SU-DHL-6 (cell line): ENCODE measurements at regions not wholly inside any gene's neighbourhood (a gene's known extent, or its start where the extent isn't known, plus 50 kb on each side); places are given as distances from the start of the nearest gene placed in this dataset.

ENCODE experiments used
- H2AFZ ChIP-seq: fragments of 200-600 bp; sonication (generic); 2 replicates; pipeline ENCODE4 v1.6.1; 2014; ENCODE audit warnings: low read depth, mild to moderate bottlenecking, moderate library complexity, mixed read lengths, antibody characterized with exemption, low read length; ENCODE audit not compliant: severe bottlenecking
- H3F3A ChIP-seq: fragments of 200-600 bp; shearing (Covaris generic); 2 replicates; pipeline ENCODE4 v1.6.0; 2016; ENCODE audit warnings: antibody characterized with exemption, mild to moderate bottlenecking; ENCODE audit not compliant: insufficient read depth
- H3K27ac ChIP-seq: fragments of 200-600 bp; sonication (generic); 2 replicates; pipeline ENCODE4 v1.5.1; 2016; ENCODE audit warnings: low read depth, mild to moderate bottlenecking, low read length, moderate library complexity, mixed read lengths
- H3K27me3 ChIP-seq: fragments of 200-600 bp; sonication (generic), shearing (Covaris generic); 2 replicates; pipeline ENCODE4 v1.6.0; 2014; ENCODE audit warnings: mild to moderate bottlenecking, low read length
- H3K36me3 ChIP-seq: fragments of 200-600 bp; sonication (generic); 2 replicates; pipeline ENCODE4 v1.6.1; 2014; ENCODE audit warnings: mild to moderate bottlenecking, low read length, mixed read lengths
- H3K4me2 ChIP-seq: fragments of 300-600, 200-600 bp; shearing (Covaris generic), sonication (generic); 2 replicates; pipeline ENCODE4 v1.6.0; 2014; ENCODE audit warnings: low read length, low read depth, mild to moderate bottlenecking; ENCODE audit not compliant: poor library complexity, severe bottlenecking
- H3K4me3 ChIP-seq: fragments of 200-600 bp; sonication (generic); 2 replicates; pipeline ENCODE4 v1.5.1; 2014; ENCODE audit warnings: antibody characterized with exemption, low read length, mild to moderate bottlenecking, mixed read lengths; ENCODE audit not compliant: insufficient read depth, poor library complexity, severe bottlenecking
- H3K79me2 ChIP-seq: fragments of 200-600 bp; sonication (generic); 2 replicates; pipeline ENCODE4 v1.6.1; 2014; ENCODE audit warnings: mild to moderate bottlenecking, low read length, moderate library complexity; ENCODE audit not compliant: insufficient read depth
- H3K9ac ChIP-seq: fragments of 200-600 bp; sonication (generic); 2 replicates; pipeline ENCODE4 v1.7.0; 2014; ENCODE audit warnings: mild to moderate bottlenecking, low read length
- H3K9me2 ChIP-seq: fragments of 200-600 bp; sonication (generic); replicated peaks from 2 replicates; pipeline ENCODE4 v1.6.1; 2014; ENCODE audit warnings: low read length; ENCODE audit not compliant: insufficient read depth
- H3K9me3 ChIP-seq: fragments of 200-600 bp; sonication (generic); 2 replicates; pipeline ENCODE4 v1.6.1; 2014; ENCODE audit warnings: low read length, mixed read lengths; ENCODE audit not compliant: insufficient read depth
- H4K20me1 ChIP-seq: fragments of 200-600 bp; sonication (generic); 2 replicates; pipeline ENCODE4 v1.6.1; 2014; ENCODE audit warnings: low read depth, mild to moderate bottlenecking, antibody characterized with exemption, low read length, moderate library complexity, mixed read lengths
- EZH2phosphoT487 ChIP-seq: fragments of 200-600 bp; sonication (generic), shearing (Covaris generic); conservative IDR thresholded peaks from 2 replicates; pipeline ENCODE4 v1.6.1; 2018; ENCODE audit warnings: mild to moderate bottlenecking, antibody characterized with exemption, low read length, moderate library complexity, mixed read lengths
- TF ChIP-seq, protein P1 (sequence below): fragments of 200-600 bp; sonication (generic); IDR thresholded peaks from one replicate; pipeline ENCODE4 v1.5.1; 2017; ENCODE audit warnings: antibody characterized with exemption, mild to moderate bottlenecking, low read length, moderate library complexity; ENCODE audit not compliant: insufficient read depth, poor library complexity, severe bottlenecking

DNA sequence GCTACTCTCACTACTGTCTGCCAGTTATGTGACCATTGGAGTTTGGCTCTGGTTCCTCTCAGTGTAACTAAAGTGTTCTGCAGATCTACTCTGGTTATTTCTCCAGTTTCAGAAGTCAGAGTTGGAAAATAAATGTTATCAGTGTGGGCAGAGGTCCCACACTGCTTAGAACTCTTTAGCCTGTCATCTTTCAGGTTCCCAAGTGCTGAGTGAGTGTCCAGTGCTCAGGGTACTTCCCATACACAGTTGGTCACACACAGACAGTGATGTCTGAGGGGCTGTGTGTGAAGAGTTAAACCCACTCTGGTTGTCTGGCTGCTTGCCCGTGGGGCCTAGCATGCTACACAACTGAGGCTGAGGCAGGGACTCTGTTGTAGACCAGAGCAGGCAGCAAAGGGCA is 421.8 kb upstream of the MEX3C start:
- H2AFZ ChIP-seq = no peak overlapping the region
- TF ChIP-seq EZH2phosphoT487 = no peak
- TF ChIP-seq, protein P1, sequence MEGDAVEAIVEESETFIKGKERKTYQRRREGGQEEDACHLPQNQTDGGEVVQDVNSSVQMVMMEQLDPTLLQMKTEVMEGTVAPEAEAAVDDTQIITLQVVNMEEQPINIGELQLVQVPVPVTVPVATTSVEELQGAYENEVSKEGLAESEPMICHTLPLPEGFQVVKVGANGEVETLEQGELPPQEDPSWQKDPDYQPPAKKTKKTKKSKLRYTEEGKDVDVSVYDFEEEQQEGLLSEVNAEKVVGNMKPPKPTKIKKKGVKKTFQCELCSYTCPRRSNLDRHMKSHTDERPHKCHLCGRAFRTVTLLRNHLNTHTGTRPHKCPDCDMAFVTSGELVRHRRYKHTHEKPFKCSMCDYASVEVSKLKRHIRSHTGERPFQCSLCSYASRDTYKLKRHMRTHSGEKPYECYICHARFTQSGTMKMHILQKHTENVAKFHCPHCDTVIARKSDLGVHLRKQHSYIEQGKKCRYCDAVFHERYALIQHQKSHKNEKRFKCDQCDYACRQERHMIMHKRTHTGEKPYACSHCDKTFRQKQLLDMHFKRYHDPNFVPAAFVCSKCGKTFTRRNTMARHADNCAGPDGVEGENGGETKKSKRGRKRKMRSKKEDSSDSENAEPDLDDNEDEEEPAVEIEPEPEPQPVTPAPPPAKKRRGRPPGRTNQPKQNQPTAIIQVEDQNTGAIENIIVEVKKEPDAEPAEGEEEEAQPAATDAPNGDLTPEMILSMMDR = no peak

GRCh38 chr18:51621113-51621863 is 423.8 kb upstream of the MEX3C start:
- no peak overlapping the region for H3K4me2 ChIP-seq
- H3K9ac ChIP-seq = no peak overlapping the region

More for the DNA sequence above, 421.8 kb upstream of the MEX3C start:
- H3K79me2 ChIP-seq = no peaks in the 10 kb centered on the region
- no peaks in the 10 kb centered on the region for H3K9me3 ChIP-seq
- H3K4me2 ChIP-seq = no peak overlapping the region
- no peak overlapping the region for H3K4me3 ChIP-seq
- H3K27ac ChIP-seq = no peak overlapping the region
- H4K20me1 ChIP-seq = no peaks in the 10 kb centered on the region
- no peaks in the 10 kb centered on the region for H3F3A ChIP-seq
- no peak overlapping the region for H3K9ac ChIP-seq
- H3K9me2 ChIP-seq = no peaks in the 10 kb centered on the region
- H3K27me3 ChIP-seq = no peaks in the 10 kb centered on the region
- H3K36me3 ChIP-seq = no peaks in the 10 kb centered on the region

GRCh38 chr18:51621864-51622160 is 424.3 kb upstream of the MEX3C start:
- H3K9me3 ChIP-seq = no peaks in the 10 kb centered on the region
- no peaks in the 10 kb centered on the region for H3K79me2 ChIP-seq
- H2AFZ ChIP-seq = no peak overlapping the region
- H3K9me2 ChIP-seq = no peaks in the 10 kb centered on the region
- no peaks in the 10 kb centered on the region for H3F3A ChIP-seq
- H4K20me1 ChIP-seq = no peaks in the 10 kb centered on the region
- no peaks in the 10 kb centered on the region for H3K36me3 ChIP-seq
- no peak overlapping the region for H3K27ac ChIP-seq
- H3K27me3 ChIP-seq = no peaks in the 10 kb centered on the region
- H3K9ac ChIP-seq = no peak overlapping the region
- H3K4me2 ChIP-seq = no peak overlapping the region
- no peak overlapping the region for H3K4me3 ChIP-seq
- TF ChIP-seq, protein P1 = no peak
- no peak for TF ChIP-seq EZH2phosphoT487

More at GRCh38 chr18:51621113-51621863, 423.8 kb upstream of the MEX3C start:
- no peaks in the 10 kb centered on the region for H3K79me2 ChIP-seq
- no peaks in the 10 kb centered on the region for H3K9me3 ChIP-seq
- no peaks in the 10 kb centered on the region for H3K27me3 ChIP-seq
- no peak overlapping the region for H2AFZ ChIP-seq
- no peaks in the 10 kb centered on the region for H4K20me1 ChIP-seq
- H3F3A ChIP-seq = no peaks in the 10 kb centered on the region
- H3K4me3 ChIP-seq = no peak overlapping the region
- no peak overlapping the region for H3K27ac ChIP-seq
- no peaks in the 10 kb centered on the region for H3K9me2 ChIP-seq
- H3K36me3 ChIP-seq = no peaks in the 10 kb centered on the region
- TF ChIP-seq, protein P1 = peak; percentile 97
- no peak for TF ChIP-seq EZH2phosphoT487

DNA sequence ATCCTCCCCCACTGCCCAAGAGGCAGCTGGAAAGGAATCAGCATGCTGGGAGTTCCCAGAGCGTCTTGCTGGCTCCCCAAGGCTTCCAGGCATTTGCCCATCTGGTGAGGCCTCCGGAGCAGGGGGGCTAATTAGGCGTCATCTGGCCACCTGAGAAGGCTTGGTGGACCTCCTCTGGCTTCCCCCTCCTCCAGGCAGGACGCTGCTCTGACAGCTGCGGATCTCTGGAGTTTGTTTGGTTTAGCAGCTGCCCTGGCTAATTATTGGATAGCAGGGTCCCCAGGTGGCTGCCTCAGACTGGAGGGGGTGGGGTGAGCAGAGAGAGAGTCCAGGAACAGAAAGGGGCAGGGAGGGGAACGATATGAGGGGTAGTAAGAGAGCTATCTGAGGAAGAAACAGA is 425.2 kb upstream of the MEX3C start:
- Histone ChIP-seq H3K4me3 (no peak overlapping the region), H4K20me1 (no peaks in the 10 kb centered on the region), H2AFZ (no peak overlapping the region), H3K4me2 (no peak overlapping the region), H3K79me2 (no peaks in the 10 kb centered on the region), H3K36me3 (no peaks in the 10 kb centered on the region), H3K9ac (no peak overlapping the region), H3F3A (no peaks in the 10 kb centered on the region), H3K27ac (no peak overlapping the region), H3K27me3 (no peaks in the 10 kb centered on the region), H3K9me2 (no peaks in the 10 kb centered on the region), H3K9me3 (no peaks in the 10 kb centered on the region)
- no peak for TF ChIP-seq EZH2phosphoT487
- TF ChIP-seq, protein P1 = no peak
